Left lung (tissue), 4 donors: ENCODE measurements at regions not wholly inside any gene's neighbourhood (a gene's known extent, or its start where the extent isn't known, plus 50 kb on each side); places are given as distances from the start of the nearest gene placed in this dataset.

Source experiments
- ATAC-seq: fragments of 200-7000 bp; cut with Tn5 transposase; one replicate; pipeline ENCODE4 v1.9.1; 2020; ENCODE audit warnings: moderate library complexity
- DNase-seq, 4 donors: peaks; one replicate each; pipeline ENCODE4 v3.0.0-alpha.2; 2013 to 2020
- H3K27ac ChIP-seq, 2 donors: fragments of 200-600 bp; sonication (generic) in 1 of 2; one replicate each; pipeline versions ENCODE4 v1.5.0 to v1.8.0; 2020 to 2021
- H3K27me3 ChIP-seq, 2 donors: fragments of 200-600 bp; sonication (generic) in 1 of 2; one replicate each; pipeline versions ENCODE4 v1.5.0 to v1.8.0; 2020 to 2021
- H3K36me3 ChIP-seq, 2 donors: fragments of 200-600 bp; sonication (generic) in 1 of 2; one replicate each; pipeline versions ENCODE4 v1.5.0 to v1.8.0; 2020 to 2021
- H3K4me1 ChIP-seq, 2 donors: fragments of 200-600 bp; one replicate each; pipeline ENCODE4 v1.8.0; 2021
- H3K4me3 ChIP-seq, 2 donors: fragments of 200-600 bp; sonication (generic) in 1 of 2; one replicate each; pipeline versions ENCODE4 v1.5.0 to v1.8.0; 2020 to 2021; ENCODE audit warnings: mild to moderate bottlenecking in 1 of 2
- H3K9me3 ChIP-seq, 2 donors: fragments of 200-600 bp; sonication (generic) in 1 of 2; one replicate each; pipeline versions ENCODE4 v1.5.0 to v1.8.0; 2020 to 2021
- intact Hi-C, 2 donors: fragments of 100-400 bp; cut with DNase I; formaldehyde crosslinking; loops; one replicate each; pipeline versions ENCODE4 v1.11.2 to v1.14.2; 2022
- TF ChIP-seq, protein P1 (sequence below), 2 donors: fragments of 200-600 bp; sonication (generic) in 1 of 2; IDR thresholded peaks; one replicate each; pipeline versions ENCODE4 v1.5.0 to v1.8.0; 2021; ENCODE audit warnings: antibody characterized with exemption in 2 of 2
- donor health status: DM: no; HTN: yes; CAD: no.
- donor health status: DM: no; HTN: no; CAD: no.

DNA sequence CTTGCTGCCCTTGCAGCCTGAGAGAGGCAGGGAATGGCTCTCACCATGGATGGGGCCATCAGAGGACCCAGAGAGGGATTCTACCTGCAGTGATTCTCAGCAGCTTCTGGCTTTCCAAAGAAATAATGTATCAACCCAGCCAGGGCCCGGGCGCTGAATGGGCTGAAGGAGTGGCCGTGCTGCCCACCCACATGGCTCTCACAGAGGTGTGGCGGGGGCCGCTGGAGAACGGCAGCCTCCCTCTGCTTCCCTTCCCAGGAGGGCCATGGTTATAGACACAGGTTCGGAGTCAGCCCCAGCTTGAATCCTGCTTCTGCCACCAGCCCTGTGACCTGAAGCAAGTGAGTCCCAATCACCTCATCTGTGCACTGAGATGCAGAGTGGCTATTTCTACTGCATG is 82.7 kb downstream of the THAP12 start:
- no peaks in the 10 kb centered on the region for H3K36me3 ChIP-seq
- ATAC-seq, result no peak
- no peak overlapping the region for H3K4me3 ChIP-seq
- no peak overlapping the region for H3K27ac ChIP-seq
- DNase-seq, result no peak
- intact Hi-C loops, result no loop called here
- no peaks in the 10 kb centered on the region for H3K9me3 ChIP-seq
- TF ChIP-seq, protein P1, sequence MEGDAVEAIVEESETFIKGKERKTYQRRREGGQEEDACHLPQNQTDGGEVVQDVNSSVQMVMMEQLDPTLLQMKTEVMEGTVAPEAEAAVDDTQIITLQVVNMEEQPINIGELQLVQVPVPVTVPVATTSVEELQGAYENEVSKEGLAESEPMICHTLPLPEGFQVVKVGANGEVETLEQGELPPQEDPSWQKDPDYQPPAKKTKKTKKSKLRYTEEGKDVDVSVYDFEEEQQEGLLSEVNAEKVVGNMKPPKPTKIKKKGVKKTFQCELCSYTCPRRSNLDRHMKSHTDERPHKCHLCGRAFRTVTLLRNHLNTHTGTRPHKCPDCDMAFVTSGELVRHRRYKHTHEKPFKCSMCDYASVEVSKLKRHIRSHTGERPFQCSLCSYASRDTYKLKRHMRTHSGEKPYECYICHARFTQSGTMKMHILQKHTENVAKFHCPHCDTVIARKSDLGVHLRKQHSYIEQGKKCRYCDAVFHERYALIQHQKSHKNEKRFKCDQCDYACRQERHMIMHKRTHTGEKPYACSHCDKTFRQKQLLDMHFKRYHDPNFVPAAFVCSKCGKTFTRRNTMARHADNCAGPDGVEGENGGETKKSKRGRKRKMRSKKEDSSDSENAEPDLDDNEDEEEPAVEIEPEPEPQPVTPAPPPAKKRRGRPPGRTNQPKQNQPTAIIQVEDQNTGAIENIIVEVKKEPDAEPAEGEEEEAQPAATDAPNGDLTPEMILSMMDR (IDR thresholded peaks at IDR 0.05), result no peak
- no peaks in the 10 kb centered on the region for H3K27me3 ChIP-seq
- H3K4me1 ChIP-seq, result no peaks in the 10 kb centered on the region

DNA sequence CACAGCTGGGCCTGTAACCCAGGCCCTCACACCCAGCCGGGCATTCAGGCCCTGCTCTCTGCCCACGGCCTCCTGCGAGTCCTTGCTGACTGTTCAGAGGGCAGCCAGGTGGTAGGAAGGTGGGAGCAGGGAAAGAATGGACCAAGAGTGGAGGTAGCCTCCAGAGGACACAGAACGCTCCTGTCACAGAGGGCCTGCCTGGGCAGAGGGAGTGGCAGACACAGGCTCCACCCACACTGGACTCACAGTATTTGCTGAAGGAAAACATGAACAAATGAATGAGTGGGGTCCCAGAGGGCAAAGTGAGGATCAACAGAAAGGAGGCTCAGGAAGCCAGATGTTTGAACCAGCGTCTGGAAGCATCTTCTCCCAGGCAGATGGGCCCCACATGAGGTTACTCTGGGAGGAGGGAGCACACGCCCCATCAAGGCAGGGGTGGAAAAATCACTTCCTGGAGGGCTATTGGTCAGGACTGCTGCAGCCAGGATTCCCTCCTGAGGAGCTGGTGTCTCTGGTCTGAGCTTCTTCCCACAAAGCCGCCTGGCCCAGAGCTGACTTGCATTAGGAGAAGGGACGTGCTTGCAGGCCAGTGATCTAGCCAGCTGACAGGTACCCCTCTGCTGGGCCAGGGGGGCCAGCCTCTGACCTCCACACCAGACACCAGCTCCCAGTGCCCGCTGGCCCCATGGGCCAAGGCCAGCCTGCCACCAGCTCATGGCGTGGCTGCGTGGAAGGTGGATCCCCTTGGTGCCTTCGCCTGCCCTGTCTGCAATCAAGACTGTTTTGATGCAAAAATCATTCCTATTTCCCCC is 84.0 kb downstream of the THAP12 start:
- H3K27me3 ChIP-seq, result no peaks in the 10 kb centered on the region
- TF ChIP-seq, protein P1 (IDR thresholded peaks at IDR 0.05), result no peak
- H3K36me3 ChIP-seq, result no peaks in the 10 kb centered on the region
- H3K4me1 ChIP-seq, result no peaks in the 10 kb centered on the region
- DNase-seq (no peak), ATAC-seq (no peak)
- no peaks in the 10 kb centered on the region for H3K9me3 ChIP-seq
- intact Hi-C loops, result no loop called here
- no peak overlapping the region for H3K4me3 ChIP-seq
- no peak overlapping the region for H3K27ac ChIP-seq

GRCh38 chr11:76293189-76293631 is 86.9 kb upstream of the WNT11 start:
- no peaks in the 10 kb centered on the region for H3K27me3 ChIP-seq
- H3K27ac ChIP-seq, result no peak overlapping the region
- no peaks in the 10 kb centered on the region for H3K36me3 ChIP-seq
- H3K4me3 ChIP-seq, result no peak overlapping the region
- TF ChIP-seq, protein P1 (IDR thresholded peaks at IDR 0.05), result no peak
- intact Hi-C loops, result no loop called here
- peaks cover 0 to 4% of the 10 kb centered on the region in 2 donors for H3K4me1 ChIP-seq
- ATAC-seq, result no peak
- H3K9me3 ChIP-seq, result no peaks in the 10 kb centered on the region
- no peak for DNase-seq

- H3K4me3 ChIP-seq, result no peak overlapping the region
- H3K27ac ChIP-seq, result no peak overlapping the region
- DNase-seq (no peak), ATAC-seq (no peak)
- no peaks in the 10 kb centered on the region for H3K9me3 ChIP-seq
- intact Hi-C loops, result no loop called here
- no peaks in the 10 kb centered on the region for H3K27me3 ChIP-seq
- H3K4me1 ChIP-seq, result peaks cover 0 to 9% of the 10 kb centered on the region in 2 donors
- TF ChIP-seq, protein P1 (IDR thresholded peaks at IDR 0.05), result no peak
- no peaks in the 10 kb centered on the region for H3K36me3 ChIP-seq
Observed at GRCh38 chr11:76292583-76293188, 86.4 kb upstream of the WNT11 start.
